22Rv1 (cell line): ENCODE measurements at regions not wholly inside any gene's neighbourhood (a gene's known extent, or its start where the extent isn't known, plus 50 kb on each side); places are given as distances from the start of the nearest gene placed in this dataset.

Experiments
- H3K27ac ChIP-seq: fragments of 450-650 bp; 2 replicates; pipeline ENCODE4 v1.5.1; 2017
- CTCF ChIP-seq: fragments of 450-650 bp; IDR thresholded peaks from 2 replicates; pipeline ENCODE4 v1.5.1; 2017; ENCODE audit warnings: mild to moderate bottlenecking
- ZFX ChIP-seq: fragments of 450-650 bp; IDR thresholded peaks from 2 replicates; pipeline ENCODE4 v1.6.1; 2017; ENCODE audit warnings: antibody characterized with exemption, borderline replicate concordance

GRCh38 chr2:66832646-66833435 is 397.9 kb downstream of the MEIS1 start:
- TF ChIP-seq CTCF (no peak), ZFX (no peak)
- H3K27ac ChIP-seq, result no peak overlapping the region

GRCh38 chr2:66834859-66835258 is 399.9 kb downstream of the MEIS1 start:
- no peak for TF ChIP-seq CTCF
- TF ChIP-seq ZFX, result no peak

GRCh38 chr2:66836851-66837250 is 401.9 kb downstream of the MEIS1 start:
- TF ChIP-seq CTCF, result no peak
- no peak for TF ChIP-seq ZFX
- no peak overlapping the region for H3K27ac ChIP-seq

More at GRCh38 chr2:66834859-66835258, 399.9 kb downstream of the MEIS1 start:
- no peak overlapping the region for H3K27ac ChIP-seq

GRCh38 chr2:66839551-66840320 is 404.8 kb downstream of the MEIS1 start:
- no peak for TF ChIP-seq CTCF
- no peak overlapping the region for H3K27ac ChIP-seq

- TF ChIP-seq ZFX (no peak), CTCF (no peak)
- no peak overlapping the region for H3K27ac ChIP-seq
Observed at GRCh38 chr2:66840321-66841002, 405.5 kb downstream of the MEIS1 start.

GRCh38 chr2:66843847-66844246 is 408.9 kb downstream of the MEIS1 start:
- TF ChIP-seq ZFX (no peak), CTCF (no peak)
- no peak overlapping the region for H3K27ac ChIP-seq
